NCI-H1417 treated with DMSO at 0.1 percent for 48 hours (cell line): ENCODE measurements at regions not wholly inside any gene's neighbourhood (a gene's known extent, or its start where the extent isn't known, plus 50 kb on each side); places are given as distances from the start of the nearest gene placed in this dataset.

ENCODE experiments used
- DNase-seq: peaks from one replicate; lab custom pipeline; 2025; lab: John Stamatoyannopoulos, UW

DNA sequence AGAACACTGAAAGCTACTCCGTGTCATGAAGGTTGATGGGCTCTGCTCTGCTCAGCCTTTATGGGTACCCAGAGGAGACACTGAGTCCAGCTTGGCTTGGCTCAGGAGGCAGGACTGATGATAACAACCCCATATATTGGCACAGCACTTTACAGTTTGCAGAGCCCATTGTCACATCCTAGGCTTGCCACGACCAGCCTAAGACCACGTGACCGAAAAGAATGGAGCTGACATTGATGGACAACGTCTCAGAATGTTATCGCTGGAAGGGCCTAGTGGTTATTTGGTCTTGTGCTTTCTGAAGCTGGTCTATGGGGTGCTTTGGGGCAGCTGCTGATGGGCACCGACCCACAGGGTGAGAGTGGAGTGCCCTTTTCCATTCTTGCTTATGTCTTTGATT is 72.9 kb upstream of the RUNX3 start:
- no peak for DNase-seq

DNA sequence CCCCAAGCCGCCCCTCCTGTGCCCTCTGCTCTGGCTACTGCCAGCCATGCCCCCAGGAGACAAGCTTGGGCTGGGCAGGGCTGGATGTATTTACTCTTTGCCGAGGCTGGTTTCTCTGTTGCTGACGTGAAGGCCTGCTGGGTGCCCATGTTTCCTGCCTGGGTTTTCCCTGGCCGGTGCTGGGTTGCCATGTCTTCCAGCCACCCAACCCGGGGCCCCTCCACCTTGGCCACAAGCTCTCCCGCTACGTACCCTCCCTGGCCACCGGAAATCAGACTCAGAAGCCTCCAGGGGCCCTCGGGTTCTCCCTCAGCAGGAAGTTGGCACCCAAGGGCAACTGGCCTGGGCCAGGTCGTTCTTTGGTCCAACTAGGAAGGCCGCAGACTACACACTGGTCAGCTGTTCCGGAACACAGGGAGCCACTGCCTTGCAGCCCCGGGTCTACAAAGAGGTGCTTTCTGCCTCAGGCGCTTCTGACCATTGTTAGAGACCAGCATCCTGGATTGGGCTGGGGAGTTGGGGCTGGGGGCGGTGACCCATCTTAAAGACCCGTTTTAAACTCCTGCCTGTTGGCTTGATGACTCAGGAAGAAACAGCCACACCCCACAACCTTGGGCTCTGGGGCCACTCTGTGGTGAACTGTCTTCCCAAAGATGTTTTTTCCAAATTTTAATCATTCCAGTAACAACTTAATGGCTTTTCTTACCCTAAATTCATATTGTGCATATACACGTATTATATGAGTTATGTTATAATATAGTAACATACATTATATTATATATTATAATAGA is 71.2 kb upstream of the RUNX3 start:
- no peak for DNase-seq

DNA sequence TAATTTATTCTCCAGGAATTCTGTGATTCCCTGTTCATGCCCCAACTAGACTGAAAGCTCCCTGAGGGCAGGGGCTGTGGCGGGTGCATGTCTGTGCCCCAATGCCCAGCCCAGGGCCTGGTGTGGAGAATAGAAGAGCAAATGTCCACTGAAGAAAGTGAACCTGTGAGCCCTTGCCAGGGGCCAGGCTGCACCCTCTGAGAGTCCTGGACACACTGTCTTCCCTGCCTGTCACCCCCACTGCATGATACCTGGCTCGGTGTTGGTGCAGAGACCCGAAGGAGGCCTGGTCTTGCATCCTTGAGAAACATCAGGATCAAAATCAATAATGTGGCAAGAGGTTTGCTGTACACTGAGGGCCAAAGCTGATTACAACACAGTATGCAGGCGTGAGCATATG is 69.8 kb upstream of the RUNX3 start:
- DNase-seq: no peak

DNA sequence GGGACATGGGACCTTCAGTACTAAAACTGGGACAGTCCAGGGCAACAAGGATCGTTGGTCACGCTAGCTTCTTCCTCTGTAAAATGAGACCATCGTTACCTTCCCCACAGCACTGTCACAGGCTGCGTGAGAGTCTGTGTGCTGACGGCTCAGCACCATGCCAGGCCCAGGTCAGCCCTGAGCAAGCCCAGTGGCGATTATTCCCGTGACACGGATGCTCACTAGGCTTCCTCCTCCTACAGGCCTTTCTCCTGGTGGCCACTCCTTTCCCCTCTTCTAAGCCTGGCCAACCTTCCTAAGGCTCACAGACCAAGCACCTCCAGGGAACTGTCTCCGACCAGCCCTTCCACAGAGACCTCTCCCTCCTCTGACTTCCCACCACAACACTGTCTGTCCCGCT is 69.3 kb upstream of the RUNX3 start:
- no peak for DNase-seq

DNA sequence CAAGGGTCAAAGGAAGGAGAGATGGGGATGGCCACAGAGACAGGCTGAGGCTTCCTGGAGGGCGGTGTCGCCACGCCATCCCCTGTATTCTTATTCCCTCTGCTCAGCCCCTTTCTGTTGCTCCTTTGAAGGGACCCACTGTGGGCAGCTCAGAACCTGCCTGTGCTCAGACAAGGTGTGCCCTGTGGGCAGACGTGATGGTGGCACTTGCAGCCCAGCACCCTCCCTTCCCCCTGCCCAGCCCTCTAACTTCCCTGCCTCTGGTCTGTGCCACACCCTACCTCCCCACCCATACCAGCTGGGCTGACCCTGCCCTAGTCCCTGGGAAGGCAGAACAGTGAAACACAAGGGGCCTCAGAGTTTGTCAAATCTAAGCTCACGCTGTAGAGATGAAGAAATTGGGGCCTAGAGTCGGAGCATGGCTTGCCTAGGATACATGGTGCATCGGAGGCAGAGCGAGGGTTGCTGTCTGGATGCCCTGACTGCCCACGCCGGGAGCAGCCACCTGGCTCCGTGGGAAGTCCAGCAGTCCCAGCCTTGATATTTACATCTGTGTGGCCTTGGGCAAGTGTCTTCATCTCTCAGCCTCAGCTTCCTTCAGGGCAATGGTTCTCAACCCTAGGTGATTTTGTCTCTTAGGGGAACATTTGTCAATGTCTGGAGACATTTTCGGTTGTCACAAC is 68.6 kb upstream of the RUNX3 start:
- DNase-seq: no peak

DNA sequence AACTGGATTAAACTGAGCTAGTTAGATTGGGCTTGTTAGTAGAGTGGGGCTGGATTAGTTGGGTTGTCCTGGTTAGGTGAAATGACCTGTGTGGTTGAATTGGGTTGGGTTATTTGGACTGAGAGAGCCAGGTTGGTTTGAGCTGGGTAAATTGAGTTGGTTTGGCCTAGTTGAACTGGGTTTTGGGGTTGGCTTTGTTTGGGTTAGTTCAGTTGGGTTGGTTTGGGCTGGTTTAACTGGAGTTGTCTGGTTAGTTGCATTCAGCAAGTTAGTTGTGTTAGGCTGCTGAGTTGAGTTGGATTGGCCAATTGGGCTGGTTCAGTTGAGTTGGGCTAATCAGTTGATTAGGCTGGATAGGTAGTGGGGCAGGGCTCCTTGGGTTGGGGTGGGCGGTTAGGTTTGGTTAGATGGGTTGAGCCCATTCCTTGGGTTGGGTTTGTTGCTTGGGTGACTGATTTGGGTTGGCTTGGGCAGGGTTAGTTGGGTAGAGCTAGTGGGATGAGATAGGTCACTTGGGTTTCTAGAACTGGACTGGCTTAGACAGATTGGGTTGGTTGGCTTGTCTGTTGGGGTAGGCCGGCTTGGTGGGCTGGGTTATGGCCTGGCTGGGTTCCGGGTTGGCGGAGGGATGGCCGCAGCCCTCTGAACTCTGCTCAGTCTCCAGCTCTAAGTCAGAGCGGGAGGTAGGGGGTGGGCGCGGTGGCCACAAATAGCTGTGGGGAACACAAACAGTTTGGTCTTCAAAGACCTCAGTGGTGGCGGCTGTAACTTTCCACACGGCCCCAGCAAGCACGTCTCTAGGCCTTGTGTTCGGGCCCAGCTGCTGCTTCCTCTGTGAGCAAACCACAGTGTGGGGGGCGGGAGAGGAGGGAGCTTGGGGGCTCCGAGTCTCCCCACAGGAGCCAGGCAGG is 67.2 kb upstream of the RUNX3 start:
- no peak for DNase-seq

DNA sequence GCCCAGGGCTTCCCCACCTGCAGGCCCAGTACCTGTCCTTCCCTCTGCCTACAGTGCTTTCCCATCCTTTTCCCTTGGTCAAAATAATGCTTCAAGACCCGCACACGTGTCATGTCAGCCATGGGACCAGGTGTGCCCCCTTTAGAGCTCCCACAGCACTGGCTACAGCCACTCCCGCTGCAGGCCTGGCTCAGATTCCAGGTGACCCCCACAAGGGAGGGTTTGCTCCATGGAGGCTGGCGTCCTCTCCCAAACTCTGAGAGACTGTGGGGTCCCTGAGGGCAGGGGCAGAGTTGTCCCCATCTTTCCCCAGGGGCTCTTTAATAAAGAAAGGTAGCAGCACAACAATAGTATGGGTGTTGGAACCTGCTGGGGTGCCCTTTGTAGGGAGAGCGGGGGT is 66.4 kb upstream of the RUNX3 start:
- DNase-seq: no peak

DNA sequence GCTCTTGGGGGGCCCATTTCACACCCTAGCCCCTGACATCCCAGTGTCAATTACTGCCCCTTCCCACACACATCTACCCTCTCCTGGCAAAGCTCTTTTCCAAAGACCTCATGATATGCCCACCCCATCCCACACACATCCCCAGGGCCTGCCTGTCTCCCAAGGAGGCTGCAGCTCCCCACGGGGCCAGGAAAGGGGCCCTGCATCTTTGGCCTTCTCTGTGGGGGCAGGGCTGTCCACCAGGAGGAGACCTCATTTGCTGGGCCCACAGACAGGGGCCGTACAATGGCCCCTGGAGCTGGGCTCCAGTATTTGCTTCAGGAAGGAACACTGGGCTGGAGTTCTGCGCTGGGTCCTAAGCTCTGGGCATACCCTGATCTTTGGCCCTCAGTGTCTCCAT is 65.6 kb upstream of the RUNX3 start:
- no peak for DNase-seq

DNA sequence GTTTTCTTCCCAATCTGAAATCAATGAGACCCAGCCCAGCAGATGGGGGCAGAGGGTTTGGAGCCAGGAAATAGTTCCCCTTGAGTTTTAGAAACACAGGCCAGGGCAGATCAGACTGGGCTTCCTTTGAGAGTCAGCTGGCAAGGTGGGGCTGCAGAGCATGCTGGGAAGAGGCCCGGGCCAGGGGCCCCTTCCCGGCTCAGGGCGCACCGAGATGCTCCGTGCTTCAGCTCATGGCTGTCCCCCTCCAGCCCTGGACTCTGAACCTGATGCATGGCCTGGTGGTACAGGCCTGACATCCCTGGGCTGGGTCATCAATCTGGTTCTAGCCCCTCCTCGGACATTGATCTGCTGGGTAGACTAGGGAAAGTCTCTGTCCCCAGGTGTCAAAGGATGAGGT is 65.1 kb upstream of the RUNX3 start:
- DNase-seq: no peak

DNA sequence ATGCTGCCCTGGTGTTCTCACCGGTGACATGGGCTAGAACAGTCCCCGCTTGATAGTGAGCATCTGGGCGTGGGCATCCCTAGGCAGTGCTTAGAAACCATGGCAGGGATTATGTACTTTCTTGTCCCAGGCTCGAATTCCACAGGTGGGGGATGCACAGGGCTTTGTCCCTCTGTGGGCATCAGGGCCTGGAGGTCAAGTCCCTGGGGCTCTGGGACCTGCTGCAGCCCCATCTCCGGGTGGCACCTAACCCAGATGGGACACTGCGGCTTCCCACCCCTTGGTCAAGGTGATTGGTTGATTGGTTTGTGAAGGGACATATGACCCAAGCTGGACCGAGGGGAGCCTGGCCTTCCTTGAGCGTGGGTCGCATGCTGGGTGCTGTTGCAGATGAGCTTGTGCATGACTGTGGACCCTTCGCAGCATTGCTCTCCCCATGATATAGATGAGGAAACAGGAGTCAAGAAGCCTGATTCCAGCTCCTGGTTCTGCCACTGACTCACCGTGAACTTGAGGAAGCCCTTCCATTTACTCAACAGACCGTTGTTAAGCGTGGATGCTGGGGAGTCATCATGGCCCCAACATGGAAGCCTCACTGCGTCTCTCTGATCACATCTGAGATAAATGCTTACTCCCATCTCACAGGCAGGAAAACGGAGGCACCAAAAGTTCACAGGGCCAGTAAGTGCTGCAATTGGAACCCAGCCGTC is 64.0 kb upstream of the RUNX3 start:
- DNase-seq: no peak

DNA sequence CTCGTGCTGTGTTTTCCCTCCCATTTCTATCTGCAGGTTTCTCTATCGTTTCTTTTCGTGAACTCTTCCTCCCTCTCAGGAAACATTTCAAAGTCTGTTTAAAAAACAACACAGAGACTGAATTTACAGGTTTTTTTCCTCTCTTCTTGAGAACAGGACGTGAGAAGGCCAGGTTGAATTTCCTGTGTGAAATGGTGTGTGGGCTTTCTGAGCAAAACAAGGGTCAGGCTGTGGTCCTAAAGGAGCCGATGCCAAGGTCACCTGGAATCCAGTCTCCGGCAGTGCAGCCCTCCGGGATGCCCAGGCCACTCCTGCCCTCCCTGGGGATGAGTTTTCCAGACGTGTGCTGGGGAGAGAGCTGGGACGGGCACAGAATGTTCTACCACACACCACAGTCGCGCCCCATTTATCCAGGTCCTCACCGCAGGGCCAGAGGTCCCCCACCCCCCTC is 62.7 kb upstream of the RUNX3 start:
- no peak for DNase-seq

DNA sequence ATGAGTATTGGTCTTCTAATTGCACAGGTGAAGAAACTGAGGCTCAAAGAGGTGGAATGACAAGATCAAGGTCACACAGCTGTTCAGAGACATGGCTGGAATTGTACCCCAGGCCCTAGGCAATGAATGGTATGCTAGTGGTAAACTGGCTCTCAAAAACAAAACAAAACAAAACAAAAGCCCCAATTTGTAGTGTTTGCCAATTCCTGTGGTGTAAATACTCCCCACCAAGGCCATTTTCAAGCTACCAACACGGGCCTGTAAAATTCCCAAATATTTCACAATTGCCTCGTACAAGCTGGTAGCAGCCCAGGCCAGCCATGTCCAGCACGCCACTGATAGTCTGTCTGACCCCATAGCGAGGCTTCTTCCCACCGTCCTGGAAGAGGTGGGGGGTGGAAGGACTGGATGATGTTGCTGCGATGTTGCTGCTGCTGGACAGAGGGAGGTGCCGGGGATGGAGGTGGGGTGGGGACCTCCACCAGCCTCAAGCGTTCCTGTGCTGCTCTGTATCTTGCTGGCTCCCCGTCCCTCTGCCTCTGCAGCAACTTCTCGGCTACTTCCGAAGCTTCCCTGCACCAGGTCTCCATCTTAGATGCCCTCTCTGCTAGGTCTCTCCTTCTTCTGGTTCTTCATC is 62.2 kb upstream of the RUNX3 start:
- no peak for DNase-seq

DNA sequence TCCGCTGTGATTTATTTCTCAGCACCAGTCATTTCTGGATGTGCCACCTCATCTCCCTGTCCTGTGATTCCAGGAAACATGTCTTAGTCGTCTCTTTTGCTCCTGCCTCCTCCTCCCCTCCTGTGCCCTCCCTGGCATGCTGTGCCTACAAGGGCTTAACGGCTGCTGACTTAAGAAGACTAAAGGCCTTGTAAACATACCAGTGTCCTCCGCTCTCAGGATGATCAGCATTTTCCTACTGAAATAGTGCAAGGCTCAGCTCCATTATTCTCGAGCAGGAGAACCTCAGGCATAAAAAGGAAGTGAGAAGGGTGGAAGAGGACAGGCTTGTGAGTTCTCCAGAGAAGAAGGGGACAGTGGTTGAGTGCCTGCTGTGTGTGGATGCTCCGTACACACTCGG is 61.6 kb upstream of the RUNX3 start:
- no peak for DNase-seq

DNA sequence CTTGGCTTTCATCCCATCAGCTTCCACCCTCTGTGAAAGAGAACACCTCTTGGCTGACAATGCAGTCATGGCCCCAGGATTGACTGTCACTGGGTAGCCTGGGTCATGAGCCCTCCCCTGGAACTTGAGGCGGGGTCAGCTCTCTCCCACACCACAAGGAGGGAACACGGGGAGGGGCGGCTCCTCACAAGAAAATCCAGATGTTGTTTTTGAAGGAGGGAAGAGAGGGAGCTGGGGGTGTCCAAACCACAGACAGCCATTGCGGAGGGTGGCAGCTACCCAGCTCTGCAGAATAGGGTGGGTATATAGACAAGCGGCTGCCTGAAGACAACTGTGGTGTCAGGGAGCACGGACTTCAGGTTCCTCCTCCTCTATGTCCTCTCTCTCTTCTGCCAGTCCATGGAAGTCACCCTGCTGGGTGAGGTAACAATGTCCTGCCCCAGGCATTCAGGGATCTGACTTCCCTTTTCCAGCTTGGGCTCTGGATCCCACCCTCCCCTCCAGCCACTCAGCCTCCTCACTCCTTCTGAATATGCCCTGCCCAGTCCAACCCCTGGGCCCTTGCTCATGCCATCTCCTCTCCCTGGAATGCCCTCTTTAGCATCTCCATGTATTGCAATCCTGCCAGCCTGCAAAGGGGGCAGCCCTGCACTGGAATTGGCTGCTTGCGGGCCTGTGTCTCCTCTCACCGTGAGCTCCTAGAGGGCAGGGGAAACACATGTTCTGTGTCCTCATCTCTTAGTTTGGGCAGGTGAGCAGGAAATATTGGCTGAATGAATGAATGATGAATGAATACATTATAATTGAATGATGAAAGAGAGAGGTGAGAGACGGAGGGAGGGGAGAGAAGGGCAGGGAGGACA is 60.9 kb upstream of the RUNX3 start:
- DNase-seq: no peak

DNA sequence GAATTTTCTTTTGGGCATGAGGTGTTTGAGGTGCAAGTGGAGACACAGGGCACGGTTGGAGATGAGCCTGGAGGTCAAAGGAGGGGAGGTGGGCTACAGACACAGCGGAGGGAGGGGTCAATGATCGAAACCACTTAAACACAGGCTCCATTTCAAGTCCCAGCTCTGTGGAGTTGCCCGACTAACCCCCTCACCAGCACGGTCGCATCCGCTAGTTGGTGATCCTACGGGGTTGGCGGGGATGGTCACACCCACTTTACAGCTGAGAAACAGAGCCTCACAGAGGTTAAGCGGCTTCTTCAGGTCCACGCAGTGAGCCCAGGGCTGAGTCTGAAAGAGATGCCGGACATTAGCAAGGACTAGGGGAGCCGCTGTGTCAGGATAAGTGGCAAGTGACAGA is 60.1 kb upstream of the RUNX3 start:
- DNase-seq: no peak

DNA sequence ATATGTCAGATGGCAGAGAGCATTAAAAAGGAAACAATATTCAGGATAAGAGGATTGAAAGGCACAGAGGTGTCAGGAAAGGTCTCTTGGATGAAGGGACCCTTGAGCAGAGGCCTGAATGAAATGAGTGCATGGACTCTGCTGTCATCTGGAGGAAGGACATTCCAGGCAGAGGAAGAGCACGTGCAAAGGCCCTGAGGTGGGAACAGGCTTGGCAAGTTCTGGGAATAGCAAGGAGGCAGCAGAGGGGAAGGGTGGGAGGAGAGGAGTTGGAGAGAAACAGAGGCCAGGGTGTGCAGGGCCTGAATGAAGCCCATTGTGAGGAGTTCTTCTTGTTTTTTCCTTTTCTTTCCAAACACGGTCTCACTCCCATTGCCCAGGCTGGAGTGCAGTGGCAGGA is 59.0 kb upstream of the RUNX3 start:
- no peak for DNase-seq

DNA sequence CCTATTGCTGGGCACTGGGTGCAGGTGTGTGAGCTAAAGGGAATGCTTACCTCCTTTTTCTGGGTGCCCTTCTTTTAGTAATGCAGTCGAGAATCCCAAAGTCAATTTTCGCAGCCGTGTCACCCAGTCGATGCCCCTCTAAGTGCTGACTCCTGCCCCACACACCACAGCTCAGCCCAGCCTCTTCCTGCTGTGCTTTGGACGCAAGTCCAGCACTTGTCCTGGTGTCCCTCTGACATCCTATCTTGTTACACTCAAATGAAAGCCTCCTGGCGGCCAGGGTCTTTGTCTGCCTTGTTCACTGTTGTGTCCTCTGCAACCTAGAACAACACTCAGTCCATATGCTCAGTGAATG is 58.5 kb upstream of the RUNX3 start:
- DNase-seq: no peak

DNA sequence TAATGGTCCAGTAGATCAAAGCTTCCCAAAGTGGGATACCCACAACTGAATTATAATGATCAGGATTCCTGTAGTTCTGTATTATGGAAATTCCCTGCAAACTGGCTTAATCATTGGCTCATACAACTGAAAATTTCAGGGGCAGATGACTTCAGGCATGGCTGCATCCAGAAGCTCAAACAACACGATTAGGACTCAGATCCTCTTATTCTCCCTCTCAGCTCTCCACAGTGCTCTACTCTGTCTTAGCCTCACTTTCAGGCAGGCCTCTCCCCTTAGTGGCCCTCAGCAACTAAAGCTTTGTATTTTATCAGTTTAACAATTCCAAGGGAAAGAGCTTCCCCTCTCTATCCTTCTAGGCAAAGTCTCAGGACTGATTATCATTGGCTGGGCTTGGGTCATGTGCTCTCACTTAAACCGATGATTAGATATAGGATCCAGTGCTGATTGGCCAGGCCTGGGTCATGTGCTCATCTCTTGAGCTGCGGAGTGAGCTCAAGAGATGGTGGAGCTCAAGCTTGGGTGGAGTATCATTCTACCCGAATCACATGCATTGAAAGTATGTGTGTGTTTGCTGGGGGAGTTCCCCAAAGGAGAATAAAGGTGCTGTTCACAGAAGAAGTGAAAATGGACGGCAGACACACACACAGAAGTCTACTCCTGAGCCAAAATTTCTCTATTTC is 57.9 kb upstream of the RUNX3 start:
- DNase-seq: no peak

DNA sequence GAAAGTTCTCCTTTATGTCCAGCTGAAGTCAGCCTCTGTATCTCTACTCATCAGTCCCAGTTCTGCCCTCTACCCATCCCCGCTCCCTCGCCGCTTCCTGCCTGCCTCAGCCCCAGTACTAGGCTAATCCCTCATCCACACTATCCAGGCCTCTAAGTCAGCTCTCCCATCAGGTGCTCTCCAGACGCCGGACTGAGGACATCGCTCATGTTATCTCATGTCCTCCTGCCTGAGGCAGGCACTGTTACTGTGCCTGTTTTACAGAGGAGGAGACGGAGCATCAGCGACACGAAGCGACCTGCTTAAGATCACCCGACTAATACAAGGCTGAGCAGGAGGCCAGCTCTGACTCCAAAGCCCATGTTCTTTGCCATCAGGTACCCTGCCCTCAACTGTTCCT is 57.3 kb upstream of the RUNX3 start:
- DNase-seq: no peak

DNA sequence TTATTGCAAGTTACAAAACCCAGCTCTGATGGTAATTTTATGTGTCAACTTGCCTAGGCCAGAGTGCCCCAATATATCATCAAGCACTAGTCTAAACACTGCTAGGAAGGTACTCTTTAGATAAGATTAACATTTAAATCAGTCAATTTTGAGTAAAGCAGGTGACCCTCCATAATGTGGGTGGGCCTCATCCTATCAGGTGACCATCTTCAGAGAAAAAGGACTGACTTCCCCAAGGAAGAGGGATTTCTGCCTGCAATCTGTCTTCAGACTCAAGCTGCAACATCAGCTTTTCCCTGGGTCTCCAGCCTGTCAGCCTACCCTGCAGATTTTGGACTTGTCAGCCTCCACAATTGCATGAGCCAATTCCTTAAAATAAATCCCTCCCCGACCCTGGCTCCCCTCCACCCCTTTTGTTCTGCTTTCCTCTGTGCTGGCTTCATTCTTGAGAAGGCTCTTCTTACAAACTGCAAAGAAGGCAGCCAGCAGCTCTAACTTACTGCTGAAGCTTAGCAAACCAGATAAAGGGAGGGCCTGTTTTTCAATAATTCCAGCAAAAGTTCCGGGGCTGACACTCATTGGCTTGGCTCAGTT is 56.4 kb upstream of the RUNX3 start:
- DNase-seq: no peak
